HEK293 (cell line): ENCODE measurements at regions not wholly inside any gene's neighbourhood (a gene's known extent, or its start where the extent isn't known, plus 50 kb on each side); places are given as distances from the start of the nearest gene placed in this dataset.

Source experiments
- CTCF ChIA-PET: fragments of 350-600 bp; formaldehyde crosslinking; extraction: SDS; loops from one replicate; lab custom pipeline; 2021; ENCODE audit warnings: antibody characterized with exemption; lab: Yijun Ruan, JAX
- POLR2A ChIA-PET: fragments of 300-600 bp; formaldehyde crosslinking; extraction: SDS; loops from one replicate; lab custom pipeline; 2020; ENCODE audit warnings: antibody characterized with exemption, inconsistent platforms; lab: Yijun Ruan, JAX
- H3K27ac ChIP-seq: fragments of 200-500 bp; sonication (Bioruptor generic); 2 replicates; pipeline ENCODE4 v1.5.1; 2014; ENCODE audit warnings: low read depth, low read length, control low read depth, inconsistent platforms; ENCODE audit errors: extremely low read depth
- H3K36me3 ChIP-seq, 2 experiments: fragments of 200-500 bp in 1 of 2; sonication (Bioruptor generic) in 1 of 2; 1 replicate in 1 of 2; 2 replicates in 1 of 2; pipeline ENCODE4 v1.5.1; 2014 to 2017; ENCODE audit warnings: inconsistent platforms in 2 of 2, low read length in 2 of 2; ENCODE audit not compliant: control insufficient read depth in 2 of 2, insufficient read depth in 1 of 2
- H3K4me1 ChIP-seq: fragments of 200-500 bp; sonication (Bioruptor generic); 2 replicates; pipeline ENCODE4 v1.5.1; 2014; ENCODE audit warnings: mild to moderate bottlenecking, low read length, inconsistent platforms; ENCODE audit not compliant: control insufficient read depth, insufficient read depth
- H3K4me3 ChIP-seq: 2 replicates; pipeline ENCODE4 v1.5.1; 2011; ENCODE audit warnings: low read depth, mild to moderate bottlenecking, control low read depth, low read length, moderate library complexity
- H3K9me3 ChIP-seq: fragments of 200-500 bp; sonication (Bioruptor generic); 2 replicates; pipeline ENCODE4 v1.5.1; 2014; ENCODE audit warnings: low read depth, low read length, inconsistent platforms; ENCODE audit not compliant: control insufficient read depth, insufficient read depth
- FEZF1 ChIP-seq: fragments of 450-650 bp; formaldehyde crosslinking; IDR thresholded peaks from 2 replicates; pipeline ENCODE4 v1.5.1; 2016; ENCODE audit warnings: missing biosample characterization, missing genetic modification characterization
- HOXC10 ChIP-seq: sonication (generic); formaldehyde crosslinking; IDR thresholded peaks from 2 replicates; pipeline ENCODE4 v1.8.1; 2023; ENCODE audit warnings: mild to moderate bottlenecking, missing genetic modification reagents
- OSR2 ChIP-seq: fragments of 450-650 bp; formaldehyde crosslinking; IDR thresholded peaks from 2 replicates; pipeline ENCODE4 v1.5.1; 2016; ENCODE audit warnings: missing biosample characterization, missing genetic modification characterization
- PRDM10 ChIP-seq: fragments of 450-650 bp; formaldehyde crosslinking; IDR thresholded peaks from 2 replicates; pipeline ENCODE4 v1.5.1; 2016; ENCODE audit warnings: missing biosample characterization, missing genetic modification characterization
- SCRT1 ChIP-seq: fragments of 450-650 bp; formaldehyde crosslinking; IDR thresholded peaks from 2 replicates; pipeline ENCODE4 v1.5.1; 2016; ENCODE audit warnings: missing biosample characterization, missing genetic modification characterization, borderline replicate concordance
- ZBTB10 ChIP-seq: fragments of 450-650 bp; formaldehyde crosslinking; IDR thresholded peaks from 2 replicates; pipeline ENCODE4 v1.5.1; 2016; ENCODE audit warnings: missing biosample characterization, missing genetic modification characterization
- ZBTB44 ChIP-seq: fragments of 450-650 bp; IDR thresholded peaks from 2 replicates; pipeline ENCODE4 v1.5.1; 2018; ENCODE audit warnings: missing biosample characterization, mild to moderate bottlenecking, missing genetic modification characterization
- ZNF214 ChIP-seq: fragments of 450-650 bp; formaldehyde crosslinking; IDR thresholded peaks from 2 replicates; pipeline ENCODE4 v1.5.1; 2017; ENCODE audit warnings: missing biosample characterization, mild to moderate bottlenecking, missing genetic modification characterization, borderline replicate concordance
- ZNF391 ChIP-seq: fragments of 450-650 bp; formaldehyde crosslinking; IDR thresholded peaks from 2 replicates; pipeline ENCODE4 v1.5.1; 2016; ENCODE audit warnings: low read depth, missing biosample characterization, missing genetic modification characterization, borderline replicate concordance
- TF ChIP-seq, protein P1 (sequence below): fragments of 450-650 bp; formaldehyde crosslinking; IDR thresholded peaks from 2 replicates; pipeline ENCODE4 v1.5.1; 2016; ENCODE audit warnings: missing biosample characterization, missing genetic modification characterization
- TF ChIP-seq, protein P2 (sequence below): fragments of 450-650 bp; formaldehyde crosslinking; IDR thresholded peaks from 2 replicates; pipeline ENCODE4 v1.5.1; 2016; ENCODE audit warnings: missing biosample characterization, missing genetic modification characterization

- TF ChIP-seq ZBTB10 (tag by site-specific recombination) (no peak), OSR2 (tag by site-specific recombination) (no peak), ZNF214 (tag by site-specific recombination) (no peak)
Measured at GRCh38 chr13:84263354-84264069, 381.2 kb upstream of the SLITRK1 start (continued).

DNA sequence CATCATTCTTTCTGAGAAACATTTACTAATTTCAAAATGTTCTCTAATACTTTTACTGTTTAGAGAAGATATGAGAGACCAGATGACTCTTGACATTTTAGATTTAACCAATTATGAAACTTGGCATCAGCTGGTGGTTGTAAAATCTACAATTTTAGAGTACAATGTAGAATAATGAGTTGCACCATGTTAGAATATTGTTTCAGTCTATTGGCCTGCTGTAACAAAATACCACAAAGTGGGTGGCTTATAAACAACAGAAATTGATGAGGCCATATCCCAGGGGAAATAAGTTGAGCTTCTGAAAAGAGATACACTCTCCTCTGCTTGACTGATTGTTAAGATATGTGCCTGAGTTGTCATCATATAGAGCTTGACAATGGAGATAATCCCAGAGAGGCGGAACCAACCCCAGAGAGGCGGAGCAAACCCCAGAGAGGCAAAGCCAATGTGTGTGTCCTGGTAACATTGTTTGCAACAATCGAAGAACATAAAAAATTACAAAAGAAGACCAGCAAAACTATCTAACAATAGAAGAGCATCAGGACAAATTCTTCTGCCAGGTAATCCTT is 373.0 kb upstream of the SLITRK1 start:
- ChIA-PET CTCF (no interaction called here), POLR2A (no interaction called here)
- no peak overlapping the region for H3K27ac ChIP-seq
- no peaks in the 10 kb centered on the region for H3K9me3 ChIP-seq
- H3K4me3 ChIP-seq: no peak overlapping the region
- H3K36me3 ChIP-seq: no peaks in the 10 kb centered on the region
- H3K4me1 ChIP-seq: no peaks in the 10 kb centered on the region
- no peak for TF ChIP-seq PRDM10 (tag by site-specific recombination)
- TF ChIP-seq, protein P1, sequence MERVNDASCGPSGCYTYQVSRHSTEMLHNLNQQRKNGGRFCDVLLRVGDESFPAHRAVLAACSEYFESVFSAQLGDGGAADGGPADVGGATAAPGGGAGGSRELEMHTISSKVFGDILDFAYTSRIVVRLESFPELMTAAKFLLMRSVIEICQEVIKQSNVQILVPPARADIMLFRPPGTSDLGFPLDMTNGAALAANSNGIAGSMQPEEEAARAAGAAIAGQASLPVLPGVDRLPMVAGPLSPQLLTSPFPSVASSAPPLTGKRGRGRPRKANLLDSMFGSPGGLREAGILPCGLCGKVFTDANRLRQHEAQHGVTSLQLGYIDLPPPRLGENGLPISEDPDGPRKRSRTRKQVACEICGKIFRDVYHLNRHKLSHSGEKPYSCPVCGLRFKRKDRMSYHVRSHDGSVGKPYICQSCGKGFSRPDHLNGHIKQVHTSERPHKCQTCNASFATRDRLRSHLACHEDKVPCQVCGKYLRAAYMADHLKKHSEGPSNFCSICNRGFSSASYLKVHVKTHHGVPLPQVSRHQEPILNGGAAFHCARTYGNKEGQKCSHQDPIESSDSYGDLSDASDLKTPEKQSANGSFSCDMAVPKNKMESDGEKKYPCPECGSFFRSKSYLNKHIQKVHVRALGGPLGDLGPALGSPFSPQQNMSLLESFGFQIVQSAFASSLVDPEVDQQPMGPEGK: no peak
- no peak for TF ChIP-seq ZBTB44 (tag by site-specific recombination)
- TF ChIP-seq ZNF391 (tag by site-specific recombination): no peak
- TF ChIP-seq SCRT1: no peak

DNA sequence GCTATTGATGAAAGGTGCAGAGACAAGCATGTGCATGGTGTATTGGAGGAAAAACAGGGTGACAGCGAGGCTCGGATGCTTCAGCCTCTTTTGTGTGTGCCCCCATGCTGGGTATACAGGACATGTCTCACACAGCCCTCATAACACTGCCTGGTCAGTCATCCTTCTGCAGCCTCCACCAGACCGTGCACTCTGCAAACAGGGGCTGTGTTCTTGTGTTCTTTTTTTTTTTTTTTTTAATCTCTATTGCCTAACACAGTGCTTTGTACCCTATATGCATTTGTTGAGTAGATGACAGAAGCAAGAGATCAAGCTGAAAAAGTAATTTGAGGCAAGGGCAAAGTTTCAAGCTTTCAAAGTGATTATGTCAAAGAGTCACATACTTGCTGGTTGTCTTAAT is 367.2 kb upstream of the SLITRK1 start:
- Histone ChIP-seq H3K27ac (no peak overlapping the region), H3K4me1 (no peaks in the 10 kb centered on the region), H3K9me3 (no peaks in the 10 kb centered on the region), H3K36me3 (no peaks in the 10 kb centered on the region), H3K4me3 (no peak overlapping the region)
- ChIA-PET CTCF (interaction anchor here (0.7 kb wide), 1 partner anchor 595 kb away, joined by 3 read pairs; no protein-coding TSS in a partner anchor), POLR2A (no interaction called here)
- no peak for TF ChIP-seq HOXC10
- TF ChIP-seq, protein P2, sequence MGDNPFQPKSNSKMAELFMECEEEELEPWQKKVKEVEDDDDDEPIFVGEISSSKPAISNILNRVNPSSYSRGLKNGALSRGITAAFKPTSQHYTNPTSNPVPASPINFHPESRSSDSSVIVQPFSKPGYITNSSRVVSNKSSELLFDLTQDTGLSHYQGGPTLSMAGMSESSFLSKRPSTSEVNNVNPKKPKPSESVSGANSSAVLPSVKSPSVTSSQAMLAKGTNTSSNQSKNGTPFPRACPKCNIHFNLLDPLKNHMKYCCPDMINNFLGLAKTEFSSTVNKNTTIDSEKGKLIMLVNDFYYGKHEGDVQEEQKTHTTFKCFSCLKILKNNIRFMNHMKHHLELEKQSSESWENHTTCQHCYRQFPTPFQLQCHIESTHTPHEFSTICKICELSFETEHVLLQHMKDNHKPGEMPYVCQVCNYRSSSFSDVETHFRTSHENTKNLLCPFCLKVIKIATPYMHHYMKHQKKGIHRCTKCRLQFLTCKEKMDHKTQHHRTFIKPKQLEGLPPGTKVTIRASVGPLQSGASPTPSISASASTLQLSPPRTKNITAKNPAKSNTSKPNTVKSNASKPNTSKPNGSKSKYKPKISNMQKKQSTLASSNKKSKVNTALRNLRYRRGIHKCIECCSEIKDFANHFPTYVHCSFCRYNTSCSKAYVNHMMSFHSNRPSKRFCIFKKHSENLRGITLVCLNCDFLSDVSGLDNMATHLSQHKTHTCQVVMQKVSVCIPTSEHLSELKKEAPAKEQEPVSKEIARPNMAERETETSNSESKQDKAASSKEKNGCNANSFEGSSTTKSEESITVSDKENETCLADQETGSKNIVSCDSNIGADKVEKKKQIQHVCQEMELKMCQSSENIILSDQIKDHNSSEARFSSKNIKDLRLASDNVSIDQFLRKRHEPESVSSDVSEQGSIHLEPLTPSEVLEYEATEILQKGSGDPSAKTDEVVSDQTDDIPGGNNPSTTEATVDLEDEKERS (tag by site-specific recombination): no peak
- no peak for TF ChIP-seq FEZF1
